H1 (cell line): ENCODE measurements at regions not wholly inside any gene's neighbourhood (a gene's known extent, or its start where the extent isn't known, plus 50 kb on each side); places are given as distances from the start of the nearest gene placed in this dataset.

Experiments used
- RXRA ChIP-seq: IDR thresholded peaks from 2 replicates; pipeline ENCODE4 v1.6.1; 2011; ENCODE audit warnings: low read depth, mild to moderate bottlenecking, low read length, moderate library complexity; ENCODE audit not compliant: insufficient read depth
- SIN3A ChIP-seq, 2 experiments: IDR thresholded peaks in 1 of 2; conservative IDR thresholded peaks in 1 of 2; 2 replicates each; pipeline ENCODE4 v1.6.1; 2011 to 2012; ENCODE audit warnings: low read length in 2 of 2, improper control_type of control experiment in 1 of 2, low read depth in 1 of 2, mild to moderate bottlenecking in 1 of 2

DNA sequence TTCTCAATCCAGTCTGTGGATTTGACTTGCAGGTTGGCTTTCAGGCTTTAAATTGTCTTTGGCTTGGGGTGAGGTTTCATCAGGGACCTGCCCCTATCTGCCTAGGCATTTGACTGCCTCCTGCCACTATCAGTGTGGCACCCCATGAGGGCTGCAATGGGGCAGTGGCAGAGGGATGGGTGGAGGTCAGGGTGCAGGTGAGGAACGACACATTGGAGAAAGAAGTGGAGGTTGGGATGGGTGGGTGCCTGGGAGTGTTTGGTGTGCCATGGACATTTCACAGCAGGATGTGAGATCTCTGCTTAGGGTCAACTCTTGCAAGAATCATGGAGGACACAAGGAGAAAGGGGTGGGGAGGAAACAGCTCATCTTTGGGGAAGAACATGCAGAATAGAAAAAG lies 625.1 kb downstream of the PTPRU start (continued):
- TF ChIP-seq SIN3A (conservative IDR thresholded peaks at IDR 0.05 in 1 of 2, IDR thresholded peaks at IDR 0.05 in 1 of 2; ENCODE audit: low read depth in 1 of 2, low read length in 2 of 2) (no peak), RXRA (no peak)
